Heart right ventricle (tissue), 16 donors: ENCODE measurements at regions not wholly inside any gene's neighbourhood (a gene's known extent, or its start where the extent isn't known, plus 50 kb on each side); places are given as distances from the start of the nearest gene placed in this dataset.

ENCODE experiments used
- ATAC-seq, 8 donors: fragments of 200-7000 bp; cut with Tn5 transposase; one replicate each; pipeline ENCODE4 v1.9.1; 2020; ENCODE audit warnings: mild to moderate bottlenecking in 8 of 8, moderate library complexity in 8 of 8, moderate number of reproducible peaks in 1 of 8
- DNase-seq, 2 donors: peaks; one replicate each; pipeline ENCODE4 v3.0.0-alpha.2; 2020
- H3K27ac ChIP-seq, 10 donors: fragments of 200-600 bp; sonication (generic) in 2 of 10; one replicate each; pipeline versions ENCODE4 v1.5.0 to v1.8.0; 2020 to 2022; ENCODE audit warnings: mild to moderate bottlenecking in 3 of 10
- H3K27me3 ChIP-seq, 7 donors: fragments of 200-600 bp; one replicate each; pipeline ENCODE4 v1.8.0; 2021 to 2022; ENCODE audit warnings: mild to moderate bottlenecking in 2 of 7
- H3K36me3 ChIP-seq, 9 donors: fragments of 200-600 bp; sonication (generic) in 1 of 9; one replicate each; pipeline versions ENCODE4 v1.5.0 to v1.8.0; 2020 to 2022; ENCODE audit warnings: mild to moderate bottlenecking in 2 of 9
- H3K4me1 ChIP-seq, 9 donors: fragments of 200-600 bp; sonication (generic) in 1 of 9; one replicate each; pipeline versions ENCODE4 v1.5.0 to v1.8.0; 2020 to 2022; ENCODE audit warnings: mild to moderate bottlenecking in 4 of 9
- H3K4me3 ChIP-seq, 10 donors: fragments of 200-600 bp; sonication (generic) in 2 of 10; one replicate each; pipeline versions ENCODE4 v1.5.0 to v1.8.0; 2020 to 2022; ENCODE audit warnings: mild to moderate bottlenecking in 7 of 10, moderate library complexity in 2 of 10
- H3K9me3 ChIP-seq, 11 donors: fragments of 200-600 bp in 10 of 11; sonication (generic) in 2 of 11; one replicate each; pipeline versions ENCODE4 v1.5.0 to v1.8.0; 2013 to 2022; ENCODE audit warnings: mild to moderate bottlenecking in 2 of 11, control low read depth in 1 of 11, moderate library complexity in 1 of 11
- WGBS, 2 donors: extraction: QIAGEN DNeasy Blood & Tissue Kit; methylation state at CpG; one replicate each; pipeline ENCODE4 v1.1.7; 2013; ENCODE audit warnings: inconsistent platforms in 1 of 2; 5-methylcytosine and 5-hydroxymethylcytosine counted together
- intact Hi-C, 10 donors: fragments of 100-400 bp; cut with DNase I; formaldehyde crosslinking; loops; one replicate each; pipeline versions ENCODE4 v1.11.1 to v1.14.2; 2022
- TF ChIP-seq, protein P1 (sequence below), 9 donors: fragments of 200-600 bp; sonication (generic) in 2 of 9; IDR thresholded peaks; one replicate each; pipeline versions ENCODE4 v1.5.0 to v1.8.0; 2021 to 2022; ENCODE audit warnings: antibody characterized with exemption in 9 of 9, mild to moderate bottlenecking in 5 of 9, moderate library complexity in 1 of 9
- donor health status: Arrhythmogenic right ventricular cardiomyopathy.
- donor health status: ischemic (EF 13 %, LVEDD 7.1; RV severe dilation, severe dysfunction).
- donor health status: healthy with polysubstance abuse.
- donor health status: DM: no; HTN: yes; CAD: no.
- donor health status: DM: no; HTN: no; CAD: no.
- donor health status: ischemic (EF 25% LVEDD 6.9; RV normal size, moderate dysfunction).
- donor health status: ischemic (EF 25% LVEDD 5.7; RV mildly dilated, moderate dysfunction).
- donor health status: healthy.
- donor health status: DM: yes; HTN: yes; CAD: no.
- donor health status: Ischemic cardiomyopathy.
- donor health status: ischemic (EF 35%, LVEDD 5.7; RV mildly dilated, moderate dysfunction).
- donor health status: nonischemic (EF 11% LVEDD 7.7; RV severe dilation, severe dysfunction).
- donor health status: DM: yes; HTN: yes; CAD: no.
- donor health status: PGD.
- donor health status: ischemic (EF 29% LVEDD 5.4; RV normal size, mild dysfunction).
- donor health status: nonischemic (EF 23%, LVEDD 6.1; RV moderate dilation, normal function).

DNA sequence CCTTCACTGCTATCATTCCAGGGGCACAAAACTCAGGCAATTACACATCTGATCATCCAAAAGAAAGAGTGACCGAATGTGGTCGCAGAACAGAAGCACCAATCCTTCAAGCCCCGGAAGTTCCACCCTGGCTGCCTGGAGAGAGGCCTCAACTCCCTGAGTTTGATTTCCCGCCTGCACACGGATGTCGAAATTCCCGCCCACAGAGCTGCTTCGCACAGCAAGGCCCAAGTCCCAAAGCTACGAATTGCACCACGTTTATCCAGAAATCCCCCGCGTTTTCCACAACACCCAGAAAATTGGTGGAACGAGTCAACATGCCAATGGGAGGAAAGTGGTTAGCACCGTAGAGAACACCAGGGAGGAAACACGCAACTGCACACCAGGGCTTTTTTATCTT lies 445.4 kb downstream of the EIPR1 start:
- Histone ChIP-seq H3K4me3 (no peak overlapping the region), H3K4me1 (no peaks in the 10 kb centered on the region), H3K9me3 (peaks cover 0 to 27% (median 6%) of the 10 kb centered on the region in 11 donors), H3K27ac (no peak overlapping the region), H3K27me3 (peaks cover 0 to 2% (median 0%) of the 10 kb centered on the region in 7 donors), H3K36me3 (no peaks in the 10 kb centered on the region)
- DNase-seq: no peak
- intact Hi-C loops: no loop called here
- TF ChIP-seq, protein P1, sequence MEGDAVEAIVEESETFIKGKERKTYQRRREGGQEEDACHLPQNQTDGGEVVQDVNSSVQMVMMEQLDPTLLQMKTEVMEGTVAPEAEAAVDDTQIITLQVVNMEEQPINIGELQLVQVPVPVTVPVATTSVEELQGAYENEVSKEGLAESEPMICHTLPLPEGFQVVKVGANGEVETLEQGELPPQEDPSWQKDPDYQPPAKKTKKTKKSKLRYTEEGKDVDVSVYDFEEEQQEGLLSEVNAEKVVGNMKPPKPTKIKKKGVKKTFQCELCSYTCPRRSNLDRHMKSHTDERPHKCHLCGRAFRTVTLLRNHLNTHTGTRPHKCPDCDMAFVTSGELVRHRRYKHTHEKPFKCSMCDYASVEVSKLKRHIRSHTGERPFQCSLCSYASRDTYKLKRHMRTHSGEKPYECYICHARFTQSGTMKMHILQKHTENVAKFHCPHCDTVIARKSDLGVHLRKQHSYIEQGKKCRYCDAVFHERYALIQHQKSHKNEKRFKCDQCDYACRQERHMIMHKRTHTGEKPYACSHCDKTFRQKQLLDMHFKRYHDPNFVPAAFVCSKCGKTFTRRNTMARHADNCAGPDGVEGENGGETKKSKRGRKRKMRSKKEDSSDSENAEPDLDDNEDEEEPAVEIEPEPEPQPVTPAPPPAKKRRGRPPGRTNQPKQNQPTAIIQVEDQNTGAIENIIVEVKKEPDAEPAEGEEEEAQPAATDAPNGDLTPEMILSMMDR (IDR thresholded peaks at IDR 0.05): no peak
- 73 to 82% methylated on average over 15 of the region's 15 CpGs for WGBS, 2 donors
- ATAC-seq: no peak

- no peak for ATAC-seq
- 79% methylated on average over 12 of the region's 12 CpGs for WGBS, 2 donors
- H3K27ac ChIP-seq: no peak overlapping the region
- no peaks in the 10 kb centered on the region for H3K4me1 ChIP-seq
- no peak for DNase-seq
- TF ChIP-seq, protein P1 (IDR thresholded peaks at IDR 0.05): no peak
- no peak overlapping the region for H3K4me3 ChIP-seq
- intact Hi-C loops: no loop called here
- peaks cover 0 to 2% (median 0%) of the 10 kb centered on the region in 7 donors for H3K27me3 ChIP-seq
- peaks cover 0 to 27% (median 6%) of the 10 kb centered on the region in 11 donors for H3K9me3 ChIP-seq
- H3K36me3 ChIP-seq: no peaks in the 10 kb centered on the region
Measured at GRCh38 chr2:2931318-2932075, 446.1 kb downstream of the EIPR1 start.

- Histone ChIP-seq H3K27me3 (peaks cover 0 to 2% (median 0%) of the 10 kb centered on the region in 7 donors), H3K27ac (no peak overlapping the region), H3K4me3 (no peak overlapping the region), H3K9me3 (peaks cover 0 to 27% (median 6%) of the 10 kb centered on the region in 11 donors), H3K36me3 (no peaks in the 10 kb centered on the region), H3K4me1 (no peaks in the 10 kb centered on the region)
- DNase-seq (no peak), ATAC-seq (no peak)
- WGBS, 2 donors: 72 to 76% methylated on average over 2 of the region's 2 CpGs
- TF ChIP-seq, protein P1 (IDR thresholded peaks at IDR 0.05): no peak
- intact Hi-C loops: no loop called here
Measured at GRCh38 chr2:2930841-2931240, 446.8 kb downstream of the EIPR1 start.

- TF ChIP-seq, protein P1 (IDR thresholded peaks at IDR 0.05): no peak
- ATAC-seq (no peak), DNase-seq (no peak)
- intact Hi-C loops: no loop called here
- WGBS, 2 donors: 68 to 79% methylated on average over 4 of the region's 4 CpGs
- Histone ChIP-seq H3K27me3 (peaks cover 0 to 2% (median 0%) of the 10 kb centered on the region in 7 donors), H3K9me3 (peaks cover 0 to 27% (median 6%) of the 10 kb centered on the region in 11 donors), H3K36me3 (no peaks in the 10 kb centered on the region), H3K4me1 (no peaks in the 10 kb centered on the region), H3K4me3 (no peak overlapping the region), H3K27ac (no peak overlapping the region)
Measured at GRCh38 chr2:2926858-2927175, 450.8 kb downstream of the EIPR1 start.
